A204.1 (cell line): ENCODE measurements at regions not wholly inside any gene's neighbourhood (a gene's known extent, or its start where the extent isn't known, plus 50 kb on each side); places are given as distances from the start of the nearest gene placed in this dataset.

Experiments
- FAIRE-seq: peaks from 2 replicates; lab custom pipeline; 2012; peaks lifted over from hg19 to GRCh38; lab: Jason Lieb, UNC

DNA sequence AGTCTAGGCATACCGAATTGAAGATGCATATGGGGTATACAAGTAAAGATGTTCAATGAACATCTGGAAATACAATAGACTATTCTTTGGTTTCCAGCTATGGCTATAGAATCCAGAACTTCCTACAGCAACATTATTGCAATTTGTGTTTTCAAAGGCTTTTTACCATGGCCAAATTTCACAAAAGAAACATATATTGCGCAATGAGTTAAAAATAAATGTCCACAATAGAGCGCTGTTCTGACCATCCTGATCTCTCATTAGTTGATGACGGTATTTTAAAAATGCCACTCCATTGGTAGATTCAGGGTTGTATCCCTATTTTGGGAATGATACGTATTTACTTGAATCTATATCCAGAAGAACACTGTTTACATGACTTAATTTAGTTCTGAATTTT is 139.2 kb downstream of the LINC00632 start:
- no peak for FAIRE-seq

- no peak for FAIRE-seq
Observed at GRCh38 chrX:140860718-140861117, 141.7 kb upstream of the SPANXB1 start.

DNA sequence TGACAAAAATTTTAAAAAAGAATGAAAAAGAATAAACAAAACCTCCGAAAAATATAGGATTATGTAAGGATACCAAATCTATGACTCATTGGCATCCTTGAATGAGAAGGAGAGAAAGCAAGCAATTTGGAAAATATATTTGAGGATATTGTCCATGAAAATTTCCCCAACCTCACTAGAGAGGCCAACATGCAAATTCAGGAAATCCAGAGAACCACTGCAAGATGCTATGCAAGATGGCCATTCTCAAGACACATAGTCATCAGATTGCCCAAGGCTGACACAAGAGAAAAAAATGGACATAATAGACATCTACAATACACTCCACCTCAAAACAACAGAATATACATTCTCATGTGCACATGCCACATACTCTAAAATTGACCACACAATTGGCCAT is 135.9 kb upstream of the SPANXB1 start:
- FAIRE-seq: no peak

GRCh38 chrX:140912606-140913005 is 89.8 kb upstream of the SPANXB1 start:
- no peak for FAIRE-seq

GRCh38 chrX:140913802-140914501 is 88.4 kb upstream of the SPANXB1 start:
- FAIRE-seq: no peak

- no peak for FAIRE-seq
Observed at GRCh38 chrX:140916872-140917271, 85.5 kb upstream of the SPANXB1 start.

- FAIRE-seq: no peak
Observed at GRCh38 chrX:140917354-140918115, 84.9 kb upstream of the SPANXB1 start.

DNA sequence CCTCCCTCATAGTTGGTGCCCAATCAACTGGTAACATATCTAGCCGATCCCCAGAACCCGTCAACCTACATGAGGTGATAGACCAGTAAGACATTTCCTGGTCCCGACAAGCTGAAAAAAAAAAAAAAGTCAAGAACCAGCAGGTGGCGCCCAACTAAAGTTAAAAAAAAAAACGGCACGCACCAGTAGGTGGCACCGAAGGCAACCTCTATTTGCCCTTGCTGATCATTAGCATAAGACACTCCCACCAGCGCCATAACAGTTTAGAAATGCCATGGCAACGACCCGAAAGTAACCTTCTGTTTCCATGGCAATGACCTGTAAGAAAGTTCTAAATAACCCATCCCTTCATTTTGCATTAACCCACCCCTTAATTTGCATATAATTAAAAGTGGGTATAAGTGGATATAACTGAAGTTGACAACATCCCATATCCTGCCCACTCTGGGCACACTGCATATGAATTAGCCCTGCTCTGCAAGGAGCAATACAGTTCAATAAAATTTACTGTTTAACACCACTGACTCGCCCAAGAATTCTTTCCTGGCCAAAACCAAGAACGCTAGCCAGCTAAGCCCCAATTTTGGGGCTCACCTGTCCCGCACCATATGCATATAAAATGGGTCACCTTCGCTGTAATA is 83.9 kb upstream of the SPANXB1 start:
- peak; percentile 92 for FAIRE-seq

DNA sequence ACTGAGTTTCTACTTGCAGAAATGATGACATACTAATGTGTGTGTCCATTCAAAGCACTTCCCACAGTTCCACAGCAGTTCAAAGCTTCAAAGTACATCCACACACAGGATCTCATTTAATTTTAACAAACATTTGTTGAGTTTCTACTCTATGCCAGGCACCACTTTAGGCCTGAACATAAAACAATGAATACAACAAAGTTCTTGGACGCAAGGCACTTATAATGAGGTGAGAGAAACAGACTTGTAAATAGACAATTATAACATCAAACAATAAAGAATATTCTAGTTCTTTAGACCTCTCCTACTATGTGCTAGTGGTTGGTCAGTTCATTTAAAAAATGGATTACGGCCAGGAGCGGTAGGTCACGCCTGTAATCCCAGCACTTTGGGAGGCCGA is 82.0 kb upstream of the SPANXB1 start:
- no peak for FAIRE-seq

DNA sequence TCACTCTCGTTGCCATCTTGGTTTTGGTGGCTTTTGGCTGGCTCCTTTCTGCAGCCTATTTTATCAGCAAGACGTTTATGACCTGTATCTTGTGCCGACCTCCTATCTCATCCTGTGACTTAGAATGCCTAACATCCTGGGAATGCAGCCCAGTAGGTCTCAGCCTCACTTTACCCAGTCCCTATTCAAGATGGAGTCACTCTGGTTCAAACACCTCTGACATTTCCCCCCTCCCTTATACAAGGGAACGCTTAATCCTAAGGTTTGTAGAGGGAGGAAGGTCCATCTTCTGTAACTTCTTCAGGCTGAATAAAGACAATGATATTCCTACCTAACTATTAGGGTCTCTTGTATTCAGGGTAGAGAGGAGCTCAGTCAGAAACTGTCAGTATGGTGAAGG is 79.3 kb upstream of the SPANXB1 start:
- FAIRE-seq: no peak

DNA sequence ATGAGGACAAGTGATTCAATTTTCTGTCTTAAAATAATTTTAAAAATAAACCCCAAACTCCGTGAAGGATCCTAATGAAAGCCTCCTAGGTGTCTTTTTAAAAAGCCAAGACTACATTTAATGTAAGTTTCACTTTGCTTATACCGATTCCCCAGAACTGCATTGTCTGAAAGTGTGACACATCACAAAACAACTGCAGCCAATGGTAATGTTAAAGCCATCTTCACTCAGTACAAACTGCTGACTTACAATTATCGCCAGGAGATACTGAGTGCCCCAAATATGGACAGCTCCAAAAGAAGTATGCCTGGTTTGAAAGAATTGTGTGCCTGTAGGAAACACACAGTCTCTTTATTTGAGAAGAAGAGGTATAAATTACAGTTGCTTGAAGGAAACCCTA is 73.7 kb upstream of the SPANXB1 start:
- FAIRE-seq: no peak

DNA sequence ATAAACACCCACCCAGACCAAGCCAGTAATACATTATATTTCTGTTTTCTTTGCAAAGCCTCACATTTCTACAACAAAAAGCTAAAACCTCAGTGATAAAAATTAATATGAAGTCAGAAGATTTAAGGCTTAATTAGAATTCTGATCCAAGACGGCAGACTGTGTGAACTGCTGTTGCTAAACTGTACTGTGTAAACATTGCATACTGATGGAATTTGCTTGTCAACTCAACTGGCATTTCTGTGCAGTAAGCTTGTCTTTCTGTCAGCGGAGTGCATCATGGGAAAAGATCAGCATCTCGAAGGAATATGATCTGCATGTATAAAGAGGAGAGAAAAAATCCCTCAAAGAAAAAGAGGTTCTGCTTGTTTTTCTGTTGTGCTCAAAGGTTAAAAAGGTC is 69.4 kb upstream of the SPANXB1 start:
- FAIRE-seq: no peak

DNA sequence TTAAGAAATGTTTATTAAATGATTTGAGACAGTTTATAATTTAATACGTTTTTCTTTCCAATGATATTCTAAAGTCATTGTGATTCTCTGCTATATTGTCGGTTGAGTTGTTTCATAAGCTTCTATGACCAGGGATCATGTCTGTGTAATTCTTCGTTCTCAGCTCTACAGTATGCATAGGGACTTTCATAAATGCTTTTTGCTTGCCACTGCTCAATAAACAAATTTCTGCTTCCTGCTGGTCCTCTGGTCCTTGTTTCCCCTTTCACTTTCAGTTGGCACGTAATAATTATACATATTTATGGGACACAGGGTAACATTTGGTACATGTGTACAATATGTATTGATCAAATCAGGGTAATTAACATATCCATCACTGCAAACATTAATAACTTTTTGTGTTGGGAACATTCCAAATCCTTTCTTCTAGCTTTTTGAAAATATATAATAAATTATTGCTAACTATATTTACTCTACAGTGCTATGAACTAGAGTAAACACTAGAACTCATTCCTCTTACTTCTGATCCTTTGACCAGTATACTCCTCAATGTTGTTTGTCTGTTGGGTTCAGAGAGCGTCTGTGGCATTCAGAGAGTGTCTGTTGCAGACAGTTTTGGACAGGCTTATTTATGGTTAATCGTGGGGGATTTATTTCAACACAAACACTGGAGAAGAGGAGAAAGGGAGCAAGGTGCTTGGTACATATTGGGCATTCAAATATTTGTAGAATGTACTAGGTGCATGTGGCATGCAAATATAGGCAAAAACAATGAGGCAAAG is 68.3 kb upstream of the SPANXB1 start:
- FAIRE-seq: no peak

DNA sequence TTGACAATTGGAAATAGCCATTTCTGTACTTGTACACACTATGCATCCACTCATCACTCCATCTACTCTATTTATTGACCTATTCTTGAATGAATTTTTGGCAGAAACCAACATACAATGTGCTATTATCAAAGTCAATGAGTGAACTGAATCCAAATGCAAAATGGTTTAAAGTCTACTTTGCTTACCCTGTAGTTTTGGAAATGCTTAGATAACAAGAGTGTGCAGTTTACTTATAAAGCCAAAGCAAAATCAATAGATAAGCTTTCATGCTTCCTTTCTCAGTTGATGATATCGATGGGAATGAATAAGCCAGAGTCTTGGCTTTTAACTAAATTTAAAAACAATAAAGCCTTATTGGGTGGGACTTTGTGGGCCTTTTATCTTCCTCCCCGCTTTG is 58.9 kb upstream of the SPANXB1 start:
- no peak for FAIRE-seq

DNA sequence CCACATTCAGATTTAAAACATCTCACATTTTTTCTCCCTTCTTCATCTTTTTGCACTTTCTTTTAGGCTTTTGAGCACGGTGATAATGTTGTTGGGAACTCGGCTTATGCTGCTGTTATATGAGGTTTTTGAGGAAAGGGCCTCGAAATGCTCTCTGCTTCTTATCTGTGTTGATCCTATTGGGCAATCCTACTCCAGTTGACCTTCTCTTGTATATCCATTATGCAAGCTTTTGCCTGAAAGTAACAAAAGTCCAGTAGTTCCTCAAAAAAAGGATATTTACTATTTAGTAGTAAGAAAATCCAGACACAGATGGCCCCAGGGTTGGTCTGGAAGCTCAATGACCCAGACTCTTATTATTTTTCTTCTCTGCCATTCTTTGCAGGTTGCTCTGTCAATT is 57.7 kb upstream of the SPANXB1 start:
- FAIRE-seq: no peak

GRCh38 chrX:140948827-140949226 is 53.6 kb upstream of the SPANXB1 start:
- FAIRE-seq: no peak

GRCh38 chrX:140949233-140949632 is 53.2 kb upstream of the SPANXB1 start:
- FAIRE-seq: no peak
